H9 (cell line): ENCODE measurements at regions not wholly inside any gene's neighbourhood (a gene's known extent, or its start where the extent isn't known, plus 50 kb on each side); places are given as distances from the start of the nearest gene placed in this dataset.
A peak's percentile ranks its signal among the peaks of the same experiment; 100 is the strongest.

Source experiments
- DNase-seq: peaks from one replicate; pipeline ENCODE4 v3.0.0-alpha.2; 2017
- H2AFZ ChIP-seq: one replicate; pipeline ENCODE4 v1.6.1; 2013; ENCODE audit warnings: mild to moderate bottlenecking, low read length, control low read depth, moderate library complexity
- H2AK5ac ChIP-seq: 2 replicates; pipeline ENCODE4 v1.6.1; 2013; ENCODE audit warnings: low read length, control low read depth, mixed read lengths; ENCODE audit not compliant: insufficient read length
- H2BK120ac ChIP-seq: one replicate; pipeline ENCODE4 v1.6.1; 2013; ENCODE audit warnings: low read depth, mild to moderate bottlenecking, low read length, control low read depth, inconsistent platforms; ENCODE audit not compliant: poor library complexity, severe bottlenecking
- H2BK12ac ChIP-seq: 2 replicates; pipeline ENCODE4 v1.6.1; 2013; ENCODE audit warnings: low read length, control low read depth, mixed read lengths, low read depth; ENCODE audit not compliant: insufficient read length
- H2BK15ac ChIP-seq: 2 replicates; pipeline ENCODE4 v1.6.1; 2013; ENCODE audit warnings: low read depth, low read length, control low read depth
- H2BK20ac ChIP-seq: one replicate; pipeline ENCODE4 v1.6.1; 2013; ENCODE audit warnings: low read depth, mild to moderate bottlenecking, low read length, control low read depth, inconsistent platforms; ENCODE audit not compliant: poor library complexity, severe bottlenecking
- H2BK5ac ChIP-seq: 2 replicates; pipeline ENCODE4 v1.6.1; 2013; ENCODE audit warnings: low read length, control low read depth, mixed read lengths; ENCODE audit not compliant: insufficient read length
- H3K14ac ChIP-seq: 2 replicates; pipeline ENCODE4 v1.6.1; 2013; ENCODE audit warnings: low read length, control low read depth; ENCODE audit not compliant: insufficient read depth
- H3K18ac ChIP-seq: 2 replicates; pipeline ENCODE4 v1.6.1; 2013; ENCODE audit warnings: low read depth, mild to moderate bottlenecking, mixed read lengths, low read length, control low read depth; ENCODE audit not compliant: insufficient read length
- H3K23ac ChIP-seq: 2 replicates; pipeline ENCODE4 v1.6.1; 2013; ENCODE audit warnings: low read length, control low read depth, mixed read lengths, low read depth; ENCODE audit not compliant: insufficient read length
- H3K23me2 ChIP-seq: 2 replicates; pipeline ENCODE4 v1.6.1; 2013; ENCODE audit warnings: low read depth, mild to moderate bottlenecking, mixed read lengths, low read length, control low read depth; ENCODE audit not compliant: insufficient read length, poor library complexity, severe bottlenecking
- H3K27ac ChIP-seq: 2 replicates; pipeline ENCODE4 v1.5.1; 2013; ENCODE audit warnings: low read length, control low read depth, mixed read lengths, low read depth; ENCODE audit not compliant: insufficient read length
- H3K27me3 ChIP-seq: 2 replicates; pipeline ENCODE4 v1.6.1; 2013; ENCODE audit warnings: low read length, control low read depth, inconsistent platforms; ENCODE audit not compliant: insufficient read depth
- H3K4ac ChIP-seq: 2 replicates; pipeline ENCODE4 v1.6.1; 2013; ENCODE audit warnings: low read depth, mild to moderate bottlenecking, control low read depth, inconsistent platforms, low read length, moderate library complexity
- H3K4me1 ChIP-seq: 2 replicates; pipeline ENCODE4 v1.6.1; 2013; ENCODE audit warnings: low read length, control low read depth, inconsistent platforms; ENCODE audit not compliant: insufficient read depth
- H3K4me2 ChIP-seq: 2 replicates; pipeline ENCODE4 v1.6.1; 2013; ENCODE audit warnings: low read length, control low read depth, mixed read lengths; ENCODE audit not compliant: insufficient read length, insufficient read depth
- H3K56ac ChIP-seq: 2 replicates; pipeline ENCODE4 v1.6.1; 2013; ENCODE audit warnings: low read depth, mild to moderate bottlenecking, mixed read lengths, low read length, control low read depth; ENCODE audit not compliant: insufficient read length
- H3K79me1 ChIP-seq: 2 replicates; pipeline ENCODE4 v1.6.1; 2013; ENCODE audit warnings: low read depth, mild to moderate bottlenecking, moderate library complexity, low read length, control low read depth, inconsistent platforms; ENCODE audit not compliant: insufficient read depth, poor library complexity, severe bottlenecking
- H3K79me2 ChIP-seq: 2 replicates; pipeline ENCODE4 v1.6.1; 2013; ENCODE audit warnings: low read length, control low read depth, inconsistent platforms; ENCODE audit not compliant: insufficient read depth
- H3K9ac ChIP-seq: 2 replicates; pipeline ENCODE4 v1.6.1; 2013; ENCODE audit warnings: low read length, control low read depth, mixed read lengths; ENCODE audit not compliant: insufficient read length; ENCODE audit errors: extremely low read depth
- H3K9me3 ChIP-seq: one replicate; pipeline ENCODE4 v1.6.1; 2013; ENCODE audit warnings: low read depth, low read length, inconsistent platforms; ENCODE audit not compliant: control insufficient read depth
- H3T11ph ChIP-seq: one replicate; pipeline ENCODE4 v1.6.1; 2013; ENCODE audit warnings: mild to moderate bottlenecking, low read length, control low read depth, inconsistent platforms
- H4K20me1 ChIP-seq: one replicate; pipeline ENCODE4 v1.6.1; 2013; ENCODE audit not compliant: control insufficient read depth, insufficient read length, insufficient read depth
- H4K5ac ChIP-seq: 2 replicates; pipeline ENCODE4 v1.6.1; 2013; ENCODE audit warnings: low read depth, mild to moderate bottlenecking, mixed read lengths, low read length, control low read depth; ENCODE audit not compliant: insufficient read length
- H4K8ac ChIP-seq: replicated peaks from 2 replicates; pipeline ENCODE4 v1.6.1; 2013; ENCODE audit warnings: low read length, control low read depth, mixed read lengths, low read depth; ENCODE audit not compliant: insufficient read length
- H4K91ac ChIP-seq: 2 replicates; pipeline ENCODE4 v1.6.1; 2013; ENCODE audit warnings: low read depth, mild to moderate bottlenecking, moderate library complexity, mixed read lengths, low read length, control low read depth; ENCODE audit not compliant: insufficient read length
- H3K27ac Mint-ChIP-seq, 3 experiments: 2 replicates in 2 of 3; 3 replicates in 1 of 3; pipeline ENCODE4 v1.8.0; 2020 to 2021; ENCODE audit warnings: mixed read lengths in 3 of 3, mild to moderate bottlenecking in 1 of 3, moderate library complexity in 1 of 3
- H3K27me3 Mint-ChIP-seq: 2 replicates; pipeline ENCODE4 v1.8.0; 2021; ENCODE audit warnings: low read depth, mild to moderate bottlenecking, moderate library complexity, mixed read lengths
- H3K36me3 Mint-ChIP-seq, 3 experiments: 2 replicates in 2 of 3; 3 replicates in 1 of 3; pipeline ENCODE4 v1.8.0; 2020 to 2021; ENCODE audit warnings: low read depth in 3 of 3, mixed read lengths in 3 of 3; ENCODE audit not compliant: insufficient read depth in 1 of 3
- H3K4me1 Mint-ChIP-seq, 2 experiments: 2 replicates each; pipeline ENCODE4 v1.8.0; 2020; ENCODE audit warnings: mixed read lengths in 2 of 2
- H3K4me3 Mint-ChIP-seq, 2 experiments: 2 replicates in 1 of 2; 3 replicates in 1 of 2; pipeline ENCODE4 v1.8.0; 2020 to 2021; ENCODE audit warnings: mild to moderate bottlenecking in 2 of 2, mixed read lengths in 2 of 2, moderate library complexity in 1 of 2
- H3K9me3 Mint-ChIP-seq, 2 experiments: 2 replicates in 1 of 2; 3 replicates in 1 of 2; pipeline ENCODE4 v1.8.0; 2020; ENCODE audit warnings: mild to moderate bottlenecking in 2 of 2, mixed read lengths in 2 of 2, moderate library complexity in 1 of 2
- WGBS: extraction: QIAGEN DNeasy Blood & Tissue Kit; methylation state at CpG from one replicate; pipeline ENCODE4 v1.1.7; 2013; ENCODE audit warnings: missing lambda C conversion rate, low lambda C conversion rate, mixed read lengths; ENCODE audit not compliant: insufficient read length; ENCODE audit errors: extremely low coverage; 5-methylcytosine and 5-hydroxymethylcytosine counted together
- TF ChIP-seq, protein P1 (sequence below): fragments of 200-600 bp; sonication (generic); conservative IDR thresholded peaks from 3 replicates; pipeline ENCODE4 v1.8.0; 2021; ENCODE audit warnings: antibody characterized with exemption, mild to moderate bottlenecking

DNA sequence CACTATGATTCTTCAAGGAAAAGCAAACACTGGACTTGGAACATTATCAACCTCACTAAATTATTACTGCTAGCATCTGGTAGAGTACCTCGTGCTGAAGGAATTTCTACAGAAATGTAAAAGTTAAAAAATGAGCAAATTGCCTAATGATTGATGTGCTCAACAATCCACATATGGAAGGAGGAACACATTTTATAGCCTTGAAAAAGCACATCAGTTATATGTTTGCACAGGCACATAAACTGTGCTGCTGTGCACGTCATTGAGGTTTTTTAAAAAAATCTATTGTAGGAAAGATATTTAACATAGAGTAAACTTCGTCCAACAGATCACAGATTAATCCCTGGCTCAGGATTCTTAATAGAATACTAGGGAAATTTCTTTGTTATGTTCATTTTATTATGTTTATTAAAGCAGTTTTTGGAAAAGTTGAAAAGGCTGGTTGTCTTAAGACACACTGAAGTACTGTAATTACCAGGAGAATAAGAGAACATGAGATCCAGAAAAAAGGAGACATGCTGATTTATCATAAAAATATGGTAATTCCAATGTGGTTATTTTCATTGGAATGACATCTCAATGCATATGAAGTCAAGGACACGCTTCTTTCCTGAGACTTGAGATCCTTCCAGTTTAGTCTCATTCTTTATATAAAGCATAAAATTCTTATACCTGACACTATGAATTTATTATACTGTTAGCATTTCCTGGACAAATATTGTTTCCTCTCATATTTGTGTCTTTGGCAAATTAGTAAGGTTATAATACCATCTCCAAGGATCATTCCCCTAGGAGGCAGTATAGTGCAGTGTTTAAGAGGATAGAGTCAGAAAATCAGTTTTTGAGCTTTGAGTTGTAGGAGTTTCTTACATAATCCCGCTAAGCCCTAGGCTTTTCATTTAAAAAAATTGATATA lies 511.1 kb downstream of the TENT5A start:
- no peaks in the 10 kb centered on the region for H4K20me1 ChIP-seq
- no peaks in the 10 kb centered on the region for H3K79me2 ChIP-seq
- H2AK5ac ChIP-seq: no peak overlapping the region
- no peaks in the 10 kb centered on the region for H3K79me1 ChIP-seq
- DNase-seq: no peak
- no CpG with 5 or more reads among the region's 5 CpGs for WGBS
- H3K18ac ChIP-seq: no peak overlapping the region
- Mint-ChIP-seq H3K27ac (no peak overlapping the region), H3K4me3 (no peak overlapping the region), H3K9me3 (no peaks in the 10 kb centered on the region), H3K27me3 (no peaks in the 10 kb centered on the region), H3K4me1 (no peaks in the 10 kb centered on the region), H3K36me3 (no peaks in the 10 kb centered on the region)
- no peak overlapping the region for H4K5ac ChIP-seq
- no peak overlapping the region for H4K91ac ChIP-seq
- H3K4me2 ChIP-seq: no peak overlapping the region
- TF ChIP-seq, protein P1, sequence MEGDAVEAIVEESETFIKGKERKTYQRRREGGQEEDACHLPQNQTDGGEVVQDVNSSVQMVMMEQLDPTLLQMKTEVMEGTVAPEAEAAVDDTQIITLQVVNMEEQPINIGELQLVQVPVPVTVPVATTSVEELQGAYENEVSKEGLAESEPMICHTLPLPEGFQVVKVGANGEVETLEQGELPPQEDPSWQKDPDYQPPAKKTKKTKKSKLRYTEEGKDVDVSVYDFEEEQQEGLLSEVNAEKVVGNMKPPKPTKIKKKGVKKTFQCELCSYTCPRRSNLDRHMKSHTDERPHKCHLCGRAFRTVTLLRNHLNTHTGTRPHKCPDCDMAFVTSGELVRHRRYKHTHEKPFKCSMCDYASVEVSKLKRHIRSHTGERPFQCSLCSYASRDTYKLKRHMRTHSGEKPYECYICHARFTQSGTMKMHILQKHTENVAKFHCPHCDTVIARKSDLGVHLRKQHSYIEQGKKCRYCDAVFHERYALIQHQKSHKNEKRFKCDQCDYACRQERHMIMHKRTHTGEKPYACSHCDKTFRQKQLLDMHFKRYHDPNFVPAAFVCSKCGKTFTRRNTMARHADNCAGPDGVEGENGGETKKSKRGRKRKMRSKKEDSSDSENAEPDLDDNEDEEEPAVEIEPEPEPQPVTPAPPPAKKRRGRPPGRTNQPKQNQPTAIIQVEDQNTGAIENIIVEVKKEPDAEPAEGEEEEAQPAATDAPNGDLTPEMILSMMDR: peak; percentile 71
- H4K8ac ChIP-seq: no peak overlapping the region
- H3K56ac ChIP-seq: no peak overlapping the region
- no peak overlapping the region for H2AFZ ChIP-seq
- no peak overlapping the region for H2BK20ac ChIP-seq
- no peak overlapping the region for H2BK120ac ChIP-seq
- H3T11ph ChIP-seq: no peak overlapping the region
- no peaks in the 10 kb centered on the region for H3K23me2 ChIP-seq
- H3K9me3 ChIP-seq: no peaks in the 10 kb centered on the region
- H3K14ac ChIP-seq: no peak overlapping the region
- H3K4ac ChIP-seq: no peak overlapping the region
- no peak overlapping the region for H3K9ac ChIP-seq
- no peak overlapping the region for H3K23ac ChIP-seq
- H3K27ac ChIP-seq: no peak overlapping the region
- no peaks in the 10 kb centered on the region for H3K27me3 ChIP-seq
- H3K4me1 ChIP-seq: no peaks in the 10 kb centered on the region
- H2BK15ac ChIP-seq: no peak overlapping the region
- no peak overlapping the region for H2BK5ac ChIP-seq
- no peak overlapping the region for H2BK12ac ChIP-seq
